T-helper 2 cell treated with Interferon-gamma antibody and Interleukin-4, amounts not matched to agents 5 μg/mL and 100 μg/mL, for 36 hours (primary cell): ENCODE measurements at regions not wholly inside any gene's neighbourhood (a gene's known extent, or its start where the extent isn't known, plus 50 kb on each side); places are given as distances from the start of the nearest gene placed in this dataset.
"Not testable (repeated sequence)": the region's sequence is repeated elsewhere in the genome, so short reads cannot be mapped to it uniquely, and the experiment has no call there.

ENCODE experiments used
- DNase-seq: peaks from one replicate; pipeline ENCODE4 v3.0.0; 2021; ENCODE audit warnings: low spot score
- H3K27ac Mint-ChIP-seq: one replicate; pipeline ENCODE4 v1.8.0; 2021; ENCODE audit warnings: mild to moderate bottlenecking, mixed read lengths
- H3K27me3 Mint-ChIP-seq: one replicate; pipeline ENCODE4 v1.8.0; 2021; ENCODE audit warnings: low read depth, mixed read lengths
- H3K36me3 Mint-ChIP-seq: one replicate; pipeline ENCODE4 v1.8.0; 2021; ENCODE audit warnings: low read depth, mixed read lengths
- H3K4me1 Mint-ChIP-seq: one replicate; pipeline ENCODE4 v1.8.0; 2021; ENCODE audit warnings: low read depth, mixed read lengths
- H3K4me3 Mint-ChIP-seq: one replicate; pipeline ENCODE4 v1.8.0; 2022; ENCODE audit warnings: mild to moderate bottlenecking, moderate library complexity, mixed read lengths
- H3K9me3 Mint-ChIP-seq: one replicate; pipeline ENCODE4 v1.8.0; 2021; ENCODE audit warnings: mixed read lengths

- Mint-ChIP-seq H3K36me3 (peaks cover 46% of the 10 kb centered on the region), H3K27ac (peak overlapping the region; percentile 74), H3K4me1 (peaks cover 44% of the 10 kb centered on the region), H3K4me3 (peak overlapping the region; percentile 80), H3K27me3 (no peaks in the 10 kb centered on the region), H3K9me3 (peaks cover 8% of the 10 kb centered on the region)
- no peak for DNase-seq
Measured at GRCh38 chr5:42989190-42989589, 50.9 kb downstream of the ANXA2R start.

DNA sequence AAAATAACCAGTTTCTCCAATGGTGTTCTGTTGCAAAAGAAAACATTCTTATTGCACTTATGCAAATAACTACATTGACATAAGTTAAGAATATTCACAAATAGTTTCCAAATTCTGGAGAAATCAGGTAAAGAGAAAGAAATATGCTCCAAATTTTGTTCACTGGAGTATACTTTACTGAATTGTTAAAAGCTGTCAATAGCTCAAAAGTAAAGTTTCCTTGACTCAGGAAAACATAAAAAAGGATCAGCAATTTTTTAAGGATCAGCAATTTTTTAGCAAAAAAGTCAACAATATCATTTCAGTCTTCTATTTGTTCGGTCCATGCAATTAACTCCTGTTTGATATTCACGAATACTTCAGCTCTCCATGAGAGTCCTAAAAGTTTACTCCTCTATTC lies 51.6 kb downstream of the ANXA2R start:
- Mint-ChIP-seq H3K9me3 (peaks cover 8% of the 10 kb centered on the region), H3K4me1 (peaks cover 40% of the 10 kb centered on the region), H3K27ac (no peak overlapping the region), H3K36me3 (peaks cover 46% of the 10 kb centered on the region), H3K27me3 (no peaks in the 10 kb centered on the region), H3K4me3 (peak overlapping the region; percentile 80)
- no peak for DNase-seq

GRCh38 chr5:42985129-42986037 lies 54.7 kb downstream of the ANXA2R start:
- H3K27me3 Mint-ChIP-seq = no peaks in the 10 kb centered on the region
- H3K27ac Mint-ChIP-seq = no peak overlapping the region
- H3K4me3 Mint-ChIP-seq = no peak overlapping the region
- H3K9me3 Mint-ChIP-seq = peaks cover 8% of the 10 kb centered on the region
- DNase-seq = no peak
- H3K4me1 Mint-ChIP-seq = peaks cover 31% of the 10 kb centered on the region
- H3K36me3 Mint-ChIP-seq = peaks cover 45% of the 10 kb centered on the region

- H3K27me3 Mint-ChIP-seq = no peaks in the 10 kb centered on the region
- no peak overlapping the region for H3K4me3 Mint-ChIP-seq
- peaks cover 44% of the 10 kb centered on the region for H3K36me3 Mint-ChIP-seq
- H3K4me1 Mint-ChIP-seq = peaks cover 24% of the 10 kb centered on the region
- H3K27ac Mint-ChIP-seq = no peak overlapping the region
- peaks cover 8% of the 10 kb centered on the region for H3K9me3 Mint-ChIP-seq
- no peak for DNase-seq
Measured at GRCh38 chr5:42984307-42984706, 55.8 kb downstream of the ANXA2R start.

DNA sequence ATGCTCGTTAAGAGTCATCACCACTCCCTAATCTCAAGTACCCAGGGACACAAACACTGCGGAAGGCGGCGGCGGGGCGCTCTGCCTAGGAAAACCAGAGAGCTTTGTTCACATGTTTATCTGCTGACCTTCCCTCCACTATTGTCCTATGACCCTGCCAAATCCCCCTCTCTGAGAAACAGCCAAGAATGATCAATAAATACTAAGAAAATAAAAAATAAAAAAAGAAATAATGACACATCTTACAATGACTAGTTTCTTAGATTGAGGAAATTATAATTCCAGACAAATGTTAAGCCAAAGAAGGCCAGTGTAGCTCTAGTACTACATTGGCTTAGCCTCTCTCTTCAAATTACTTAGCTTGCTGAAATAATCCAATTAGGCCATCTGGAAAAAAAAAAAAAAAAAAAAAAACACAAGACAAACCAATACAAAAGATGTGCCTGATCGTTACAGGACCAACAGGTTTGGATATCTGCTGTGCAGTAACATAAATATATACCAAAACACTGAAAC lies 58.0 kb downstream of the ANXA2R start:
- no peak for DNase-seq
- peaks cover 16% of the 10 kb centered on the region for H3K4me1 Mint-ChIP-seq
- no peaks in the 10 kb centered on the region for H3K9me3 Mint-ChIP-seq
- H3K27me3 Mint-ChIP-seq = no peaks in the 10 kb centered on the region
- peaks cover 32% of the 10 kb centered on the region for H3K36me3 Mint-ChIP-seq
- H3K27ac Mint-ChIP-seq = no peak overlapping the region
- H3K4me3 Mint-ChIP-seq = no peak overlapping the region

DNA sequence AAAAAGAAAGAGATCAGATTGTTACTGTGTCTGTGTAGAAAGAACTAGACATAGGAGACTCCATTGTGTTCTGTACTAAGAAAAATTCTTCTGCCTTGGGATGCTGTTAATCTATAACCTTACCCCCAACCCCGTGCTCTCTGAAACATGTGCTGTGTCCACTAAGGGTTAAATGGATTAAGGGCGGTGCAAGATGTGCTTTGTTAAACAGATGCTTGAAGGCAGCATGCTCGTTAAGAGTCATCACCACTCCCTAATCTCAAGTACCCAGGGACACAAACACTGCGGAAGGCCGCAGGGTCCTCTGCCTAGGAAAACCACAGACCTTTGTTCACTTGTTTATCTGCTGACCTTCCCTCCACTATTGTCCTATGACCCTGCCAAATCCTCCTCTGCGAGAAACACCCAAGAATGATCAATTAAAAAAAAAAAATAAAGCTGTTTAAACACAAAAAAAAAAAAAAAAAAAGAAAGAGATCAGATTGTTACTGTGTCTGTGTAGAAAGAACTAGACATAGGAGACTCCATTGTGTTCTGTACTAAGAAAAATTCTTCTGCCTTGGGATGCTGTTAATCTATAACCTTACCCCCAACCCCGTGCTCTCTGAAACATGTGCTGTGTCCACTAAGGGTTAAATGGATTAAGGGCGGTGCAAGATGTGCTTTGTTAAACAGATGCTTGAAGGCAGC lies 58.6 kb downstream of the ANXA2R start:
- H3K4me1 Mint-ChIP-seq = peaks cover 15% of the 10 kb centered on the region
- H3K27me3 Mint-ChIP-seq, H3K27ac Mint-ChIP-seq, DNase-seq, H3K9me3 Mint-ChIP-seq, H3K4me3 Mint-ChIP-seq: not testable (repeated sequence)
- H3K36me3 Mint-ChIP-seq = peaks cover 30% of the 10 kb centered on the region

- Mint-ChIP-seq H3K4me1 (peaks cover 12% of the 10 kb centered on the region), H3K36me3 (peaks cover 24% of the 10 kb centered on the region)
- H3K4me3 Mint-ChIP-seq, H3K9me3 Mint-ChIP-seq, H3K27me3 Mint-ChIP-seq, H3K27ac Mint-ChIP-seq, DNase-seq: not testable (repeated sequence)
Measured at GRCh38 chr5:42981015-42981414, 59.1 kb downstream of the ANXA2R start.

GRCh38 chr5:42980391-42980790 lies 59.7 kb downstream of the ANXA2R start:
- not testable (repeated sequence) for H3K27ac Mint-ChIP-seq, H3K27me3 Mint-ChIP-seq, H3K4me1 Mint-ChIP-seq, DNase-seq, H3K9me3 Mint-ChIP-seq, H3K4me3 Mint-ChIP-seq
- H3K36me3 Mint-ChIP-seq = peaks cover 21% of the 10 kb centered on the region

DNA sequence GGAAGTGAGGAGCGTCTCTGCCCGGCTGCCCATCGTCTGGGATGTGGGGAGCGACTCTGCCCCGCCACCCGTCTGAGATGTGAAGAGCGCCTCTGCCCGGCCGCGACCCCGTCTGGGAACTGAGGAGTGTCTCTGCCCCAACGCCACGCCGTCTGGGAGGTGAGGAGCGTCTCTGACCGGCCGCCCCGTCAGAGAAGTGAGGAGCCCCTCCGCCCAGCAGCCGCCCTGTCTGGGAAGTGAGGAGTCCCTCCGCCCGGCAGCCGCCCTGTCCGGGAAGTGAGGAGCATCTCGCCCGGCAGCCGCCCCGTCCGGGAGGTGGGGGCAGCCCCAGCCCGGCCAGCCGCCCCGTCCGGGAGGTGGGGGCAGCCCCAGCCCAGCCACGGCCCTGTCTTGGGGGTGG lies 60.9 kb downstream of the ANXA2R start:
- not testable (repeated sequence) for H3K4me1 Mint-ChIP-seq

GRCh38 chr5:42974536-42974935 lies 65.6 kb downstream of the ANXA2R start:
- Mint-ChIP-seq H3K36me3 (peaks cover 3% of the 10 kb centered on the region), H3K27me3 (no peaks in the 10 kb centered on the region), H3K27ac (no peak overlapping the region), H3K4me1 (no peaks in the 10 kb centered on the region), H3K9me3 (no peaks in the 10 kb centered on the region), H3K4me3 (no peak overlapping the region)
- no peak for DNase-seq

More for the DNA sequence above, 60.9 kb downstream of the ANXA2R start:
- H3K9me3 Mint-ChIP-seq, DNase-seq, H3K4me3 Mint-ChIP-seq, H3K27ac Mint-ChIP-seq, H3K27me3 Mint-ChIP-seq: not testable (repeated sequence)
- H3K36me3 Mint-ChIP-seq = peaks cover 13% of the 10 kb centered on the region

DNA sequence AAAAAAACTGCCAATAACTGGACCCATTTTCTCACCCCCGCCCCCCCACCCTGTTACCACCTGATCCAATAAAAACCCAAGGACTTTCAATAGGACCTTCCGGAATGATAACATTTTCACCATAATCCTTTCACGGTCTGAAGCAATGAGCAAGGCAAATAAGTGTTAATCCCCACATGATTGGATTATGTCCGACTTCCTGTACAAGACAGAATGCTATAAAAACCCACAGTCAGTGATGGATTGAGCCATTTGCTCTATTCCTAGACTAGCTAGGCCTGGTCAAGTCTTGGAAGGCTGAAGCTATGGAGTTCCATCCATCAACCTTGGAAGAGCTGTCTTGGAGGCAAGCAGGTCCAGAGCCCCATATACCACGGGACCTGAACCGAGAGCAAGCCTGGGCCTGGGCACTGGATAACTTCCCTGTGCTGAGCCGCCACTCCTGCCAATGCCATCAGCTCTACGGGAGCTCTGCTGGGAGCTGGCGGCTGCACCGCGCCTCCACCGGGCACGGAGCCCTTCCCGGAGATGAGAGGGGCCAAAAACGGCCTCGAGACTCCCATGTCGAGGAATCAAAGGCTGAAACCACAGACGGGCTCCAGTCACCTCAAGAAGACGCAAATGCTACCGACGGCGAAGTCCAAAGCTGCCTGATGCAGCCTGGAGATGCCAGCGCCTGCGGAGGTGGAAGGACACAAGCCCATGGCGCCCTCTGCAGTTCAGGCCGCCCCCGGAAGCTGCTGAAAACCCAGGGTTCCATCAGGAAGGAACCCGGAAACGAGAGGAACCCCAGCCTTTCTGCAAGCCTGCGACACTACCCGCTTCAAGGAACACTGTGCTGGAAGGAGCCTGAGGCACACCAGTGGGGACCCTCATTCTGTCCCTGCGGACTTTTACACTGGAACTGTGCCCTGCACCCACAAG lies 69.2 kb downstream of the ANXA2R start:
- Mint-ChIP-seq H3K27me3 (no peaks in the 10 kb centered on the region), H3K4me3 (no peak overlapping the region), H3K27ac (no peak overlapping the region), H3K4me1 (peaks cover 4% of the 10 kb centered on the region), H3K36me3 (peaks cover 2% of the 10 kb centered on the region), H3K9me3 (no peaks in the 10 kb centered on the region)
- DNase-seq = no peak

- H3K27me3 Mint-ChIP-seq = peaks cover 2% of the 10 kb centered on the region
- H3K27ac Mint-ChIP-seq = no peak overlapping the region
- no peak overlapping the region for H3K4me3 Mint-ChIP-seq
- no peaks in the 10 kb centered on the region for H3K9me3 Mint-ChIP-seq
- H3K36me3 Mint-ChIP-seq = peaks cover 2% of the 10 kb centered on the region
- H3K4me1 Mint-ChIP-seq = peaks cover 5% of the 10 kb centered on the region
- DNase-seq = no peak
Measured at GRCh38 chr5:42965934-42966333, 74.2 kb downstream of the ANXA2R start.

DNA sequence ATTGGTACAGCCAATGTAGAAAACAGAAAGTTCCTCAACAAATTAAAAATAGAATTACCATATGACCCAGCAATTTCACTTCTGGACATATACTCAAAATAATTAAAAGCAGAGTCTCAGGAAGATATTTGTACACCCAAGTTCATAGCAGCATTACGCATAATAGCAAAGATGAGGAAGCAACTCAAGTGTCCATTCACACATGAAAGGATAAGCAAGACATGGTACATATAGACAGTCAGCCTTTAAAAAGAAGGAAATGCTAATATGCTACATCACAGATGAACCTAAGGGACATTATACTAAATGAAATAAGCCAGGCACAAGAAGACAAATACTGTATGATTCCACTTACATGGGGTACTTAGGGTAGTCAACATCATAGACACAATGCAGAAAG lies 76.7 kb downstream of the ANXA2R start:
- Mint-ChIP-seq H3K4me1 (peaks cover 7% of the 10 kb centered on the region), H3K27me3 (peaks cover 4% of the 10 kb centered on the region), H3K36me3 (peaks cover 2% of the 10 kb centered on the region), H3K27ac (no peak overlapping the region), H3K9me3 (no peaks in the 10 kb centered on the region), H3K4me3 (no peak overlapping the region)
- no peak for DNase-seq
